Neural cell (in vitro differentiated cells): ENCODE measurements at regions not wholly inside any gene's neighbourhood (a gene's known extent, or its start where the extent isn't known, plus 50 kb on each side); places are given as distances from the start of the nearest gene placed in this dataset.
"Not testable (repeated sequence)": the region's sequence is repeated elsewhere in the genome, so short reads cannot be mapped to it uniquely, and the experiment has no call there.

Source experiments
- H2AFZ ChIP-seq: fragments of 200-600, 300-800 bp; sonication (generic), shearing (Covaris generic); 2 replicates; pipeline ENCODE4 v1.6.0; 2014; ENCODE audit warnings: low read depth, mild to moderate bottlenecking, antibody characterized with exemption, low read length, moderate library complexity
- H3F3A ChIP-seq: fragments of 200-600 bp; shearing (Covaris generic); 2 replicates; pipeline ENCODE4 v1.6.1; 2016; ENCODE audit warnings: mild to moderate bottlenecking, moderate library complexity, mixed read lengths, antibody characterized with exemption, low read length; ENCODE audit not compliant: insufficient read depth, poor library complexity, severe bottlenecking
- H3K27ac ChIP-seq: fragments of 200-600, 300-800 bp; sonication (generic), shearing (Covaris generic); 2 replicates; pipeline ENCODE4 v1.5.1; 2014; ENCODE audit warnings: mild to moderate bottlenecking, low read length, moderate library complexity
- H3K27me3 ChIP-seq: fragments of 300-800, 200-600 bp; sonication (generic), shearing (Covaris generic); 2 replicates; pipeline ENCODE4 v1.6.0; 2014; ENCODE audit warnings: mild to moderate bottlenecking, low read depth, low read length, moderate library complexity; ENCODE audit not compliant: insufficient read depth
- H3K36me3 ChIP-seq: fragments of 300-800, 200-600 bp; sonication (generic), shearing (Covaris generic); 2 replicates; pipeline ENCODE4 v1.5.1; 2014; ENCODE audit warnings: mild to moderate bottlenecking, antibody characterized with exemption, low read length, moderate library complexity; ENCODE audit not compliant: insufficient read depth
- H3K4me2 ChIP-seq: fragments of 300-800, 200-600 bp; sonication (generic), shearing (Covaris generic); 2 replicates; pipeline ENCODE4 v1.6.0; 2014; ENCODE audit warnings: mild to moderate bottlenecking, low read length
- H3K4me3 ChIP-seq: fragments of 300-800, 200-600 bp; sonication (generic), shearing (Covaris generic); 2 replicates; pipeline ENCODE4 v1.5.1; 2014; ENCODE audit warnings: mild to moderate bottlenecking, low read length, moderate library complexity
- H3K79me2 ChIP-seq: fragments of 200-600 bp; shearing (Covaris generic); replicated peaks from 2 replicates; pipeline ENCODE4 v1.6.0; 2014; ENCODE audit warnings: mild to moderate bottlenecking, low read length, moderate library complexity; ENCODE audit not compliant: insufficient read depth
- H3K9ac ChIP-seq: fragments of 300-800, 200-600 bp; sonication (generic), shearing (Covaris generic); 2 replicates; pipeline ENCODE4 v1.6.1; 2016; ENCODE audit warnings: mild to moderate bottlenecking, low read length, mixed read lengths
- H3K9me2 ChIP-seq: fragments of 200-600 bp; shearing (Covaris generic); 2 replicates; pipeline ENCODE4 v1.6.1; 2016; ENCODE audit warnings: mild to moderate bottlenecking, low read length, mixed read lengths; ENCODE audit not compliant: insufficient read depth
- H3K9me3 ChIP-seq: fragments of 200-600, 300-800 bp; sonication (generic), shearing (Covaris generic); 2 replicates; pipeline ENCODE4 v1.6.1; 2016; ENCODE audit warnings: mild to moderate bottlenecking, mixed run types, low read length, moderate library complexity, mixed read lengths
- H4K20me1 ChIP-seq: fragments of 200-600 bp; shearing (Covaris generic); 2 replicates; pipeline ENCODE4 v1.6.1; 2016; ENCODE audit warnings: mild to moderate bottlenecking, mixed run types; ENCODE audit not compliant: insufficient read depth
- CTCF ChIP-seq: fragments of 450-650 bp; IDR thresholded peaks from 2 replicates; pipeline ENCODE4 v1.5.1; 2014; ENCODE audit warnings: antibody characterized with exemption, mild to moderate bottlenecking, moderate library complexity; ENCODE audit not compliant: poor library complexity, severe bottlenecking
- EP300 ChIP-seq: fragments of 450-650 bp; conservative IDR thresholded peaks from 2 replicates; pipeline ENCODE4 v1.6.1; 2014; ENCODE audit warnings: antibody characterized with exemption, mild to moderate bottlenecking, moderate library complexity; ENCODE audit not compliant: poor library complexity, severe bottlenecking
- EZH2 ChIP-seq: fragments of 200-600, 300-800 bp; shearing (Covaris generic), sonication (generic); IDR thresholded peaks from 2 replicates; pipeline ENCODE4 v1.6.1; 2014; ENCODE audit warnings: antibody characterized with exemption, low read length, borderline replicate concordance, mild to moderate bottlenecking; ENCODE audit not compliant: insufficient read depth, poor library complexity, severe bottlenecking
- MXI1 ChIP-seq: fragments of 450-650 bp; conservative IDR thresholded peaks from 2 replicates; pipeline ENCODE4 v1.6.1; 2014; ENCODE audit warnings: antibody characterized with exemption, mild to moderate bottlenecking; ENCODE audit not compliant: poor library complexity, severe bottlenecking
- POLR2AphosphoS5 ChIP-seq: IDR thresholded peaks from 2 replicates; pipeline ENCODE4 v1.6.1; 2012
- RAD21 ChIP-seq: fragments of 450-650 bp; conservative IDR thresholded peaks from 2 replicates; pipeline ENCODE4 v1.6.1; 2014; ENCODE audit warnings: antibody characterized with exemption, mild to moderate bottlenecking, moderate library complexity
- REST ChIP-seq: IDR thresholded peaks from 2 replicates; pipeline ENCODE4 v1.6.1; 2012; ENCODE audit warnings: borderline replicate concordance
- SMC3 ChIP-seq: fragments of 450-650 bp; conservative IDR thresholded peaks from 2 replicates; pipeline ENCODE4 v1.6.1; 2014; ENCODE audit warnings: antibody characterized with exemption, mild to moderate bottlenecking, moderate library complexity; ENCODE audit not compliant: poor library complexity
- TAF1 ChIP-seq: IDR thresholded peaks from 2 replicates; pipeline ENCODE4 v1.6.1; 2012; ENCODE audit warnings: low read depth

- Histone ChIP-seq H3K9me3 (no peaks in the 10 kb centered on the region), H3K27ac (no peak overlapping the region), H3K4me3 (no peak overlapping the region), H3K79me2 (no peaks in the 10 kb centered on the region), H4K20me1 (no peaks in the 10 kb centered on the region), H3K27me3 (no peaks in the 10 kb centered on the region), H3F3A (no peaks in the 10 kb centered on the region), H3K9me2 (no peaks in the 10 kb centered on the region), H3K9ac (no peak overlapping the region), H3K4me2 (no peak overlapping the region), H2AFZ (no peak overlapping the region), H3K36me3 (no peaks in the 10 kb centered on the region)
- TF ChIP-seq TAF1 (no peak), REST (no peak), RAD21 (no peak), MXI1 (no peak), EZH2 (no peak), POLR2AphosphoS5 (no peak), EP300 (no peak), CTCF (no peak), SMC3 (no peak)
Measured at GRCh38 chr6:137387096-137387764, 107.0 kb downstream of the OLIG3 start.

- H3K27ac ChIP-seq, H3K9me3 ChIP-seq, H3F3A ChIP-seq, H4K20me1 ChIP-seq, H3K4me3 ChIP-seq, H3K4me2 ChIP-seq, H2AFZ ChIP-seq, H3K27me3 ChIP-seq, H3K9me2 ChIP-seq, H3K9ac ChIP-seq, H3K79me2 ChIP-seq, H3K36me3 ChIP-seq: not testable (repeated sequence)
Measured at GRCh38 chr6:137383287-137383686, 110.9 kb downstream of the OLIG3 start.

GRCh38 chr6:137378090-137378369 lies 116.2 kb downstream of the OLIG3 start:
- Histone ChIP-seq H3K36me3 (no peaks in the 10 kb centered on the region), H3K27ac (no peak overlapping the region), H3K9me3 (no peaks in the 10 kb centered on the region), H3K79me2 (no peaks in the 10 kb centered on the region), H2AFZ (no peak overlapping the region), H3K4me3 (no peak overlapping the region), H4K20me1 (no peaks in the 10 kb centered on the region), H3K4me2 (no peak overlapping the region), H3K27me3 (no peaks in the 10 kb centered on the region), H3K9ac (no peak overlapping the region), H3K9me2 (no peaks in the 10 kb centered on the region), H3F3A (no peaks in the 10 kb centered on the region)
- TF ChIP-seq EZH2 (no peak), MXI1 (no peak), EP300 (no peak), REST (no peak)
